HG03159 (cell line): ENCODE measurements at regions not wholly inside any gene's neighbourhood (a gene's known extent, or its start where the extent isn't known, plus 50 kb on each side); places are given as distances from the start of the nearest gene placed in this dataset.
"Not testable (repeated sequence)": the region's sequence is repeated elsewhere in the genome, so short reads cannot be mapped to it uniquely, and the experiment has no call there.

Source experiments
- ATAC-seq: cut with Tn5 transposase; IDR thresholded peaks from one replicate; pipeline ENCODE4 v1.9.1; 2021; ENCODE audit warnings: mild to moderate bottlenecking, moderate library complexity; ENCODE audit not compliant: unreplicated experiment

DNA sequence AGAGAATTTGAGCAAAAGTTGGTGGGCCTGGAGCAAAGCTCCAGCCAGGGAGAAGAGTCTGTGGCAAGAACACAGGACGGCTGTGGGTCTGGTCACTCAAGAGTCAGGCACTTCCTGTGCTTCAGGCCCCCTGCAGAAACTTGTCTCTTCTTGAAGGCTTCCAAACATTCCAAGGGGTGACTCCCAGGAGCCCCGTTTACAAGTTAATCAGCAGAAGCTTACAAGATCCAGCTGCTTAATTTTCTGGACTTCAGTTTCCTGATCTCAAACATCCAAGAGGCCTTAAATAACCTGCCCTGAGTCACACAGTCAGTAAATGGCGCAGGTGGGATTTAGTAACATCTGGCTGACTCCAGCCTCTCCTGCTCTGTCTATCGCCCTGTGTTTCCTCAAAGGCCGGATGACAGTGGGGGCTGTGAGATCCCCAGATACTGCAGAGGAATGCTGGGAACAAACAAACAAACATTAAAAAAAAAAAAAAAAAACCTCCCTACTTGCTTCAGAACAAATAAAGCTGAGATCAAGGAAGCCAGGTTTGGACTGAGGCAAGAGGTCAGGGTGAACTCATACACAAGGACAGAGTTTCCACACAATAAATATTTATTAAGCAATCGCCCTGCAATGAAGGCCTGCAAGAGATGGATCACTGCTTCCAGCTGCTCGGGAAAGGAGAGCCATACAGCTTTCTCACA lies 175.4 kb upstream of the RFC3 start:
- ATAC-seq, result no peak

DNA sequence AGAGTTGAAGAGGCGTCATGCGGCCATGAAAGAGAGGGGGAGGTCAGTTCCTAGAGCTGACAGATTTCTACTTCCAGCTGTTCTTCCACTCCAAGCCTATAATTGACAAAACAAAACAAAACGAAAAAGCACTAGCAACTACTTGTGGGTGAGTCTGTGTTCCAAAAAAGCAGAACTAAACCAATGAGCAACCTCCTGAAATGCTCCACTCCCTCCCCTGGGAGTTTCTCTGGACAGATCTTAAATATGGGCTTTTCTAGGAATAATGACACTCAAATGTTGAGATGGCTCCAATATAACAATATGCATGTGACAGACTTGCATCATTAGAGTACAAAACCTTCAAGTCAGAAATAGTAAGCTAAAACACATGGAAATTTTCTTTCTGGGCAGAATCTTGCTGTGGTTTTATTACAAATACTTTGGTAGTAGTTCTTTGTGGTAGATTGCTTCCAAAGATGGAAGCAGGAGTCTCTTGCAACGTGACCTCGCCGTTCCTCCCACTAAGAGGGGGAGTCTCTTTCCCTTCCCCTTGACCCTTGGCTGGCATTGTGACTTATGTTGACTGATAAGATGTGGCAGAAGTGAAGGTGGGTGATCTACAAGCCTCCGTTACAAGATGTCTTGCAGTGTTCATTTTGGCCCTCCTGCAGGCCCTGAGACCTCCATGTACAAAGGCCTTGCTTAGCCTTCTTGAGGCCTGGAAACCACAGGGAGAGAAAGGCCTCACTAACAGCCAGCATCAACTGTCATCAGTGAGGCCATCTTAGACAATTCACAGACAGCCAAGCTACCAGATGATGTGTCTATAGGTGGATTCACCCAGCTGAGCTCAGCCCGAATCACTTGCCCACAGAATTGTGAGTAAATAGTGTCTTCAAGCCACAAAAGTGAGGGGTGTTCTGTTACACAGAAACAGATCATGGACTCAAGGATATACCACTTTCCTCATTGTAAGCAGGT lies 173.1 kb upstream of the RFC3 start:
- no peak for ATAC-seq

DNA sequence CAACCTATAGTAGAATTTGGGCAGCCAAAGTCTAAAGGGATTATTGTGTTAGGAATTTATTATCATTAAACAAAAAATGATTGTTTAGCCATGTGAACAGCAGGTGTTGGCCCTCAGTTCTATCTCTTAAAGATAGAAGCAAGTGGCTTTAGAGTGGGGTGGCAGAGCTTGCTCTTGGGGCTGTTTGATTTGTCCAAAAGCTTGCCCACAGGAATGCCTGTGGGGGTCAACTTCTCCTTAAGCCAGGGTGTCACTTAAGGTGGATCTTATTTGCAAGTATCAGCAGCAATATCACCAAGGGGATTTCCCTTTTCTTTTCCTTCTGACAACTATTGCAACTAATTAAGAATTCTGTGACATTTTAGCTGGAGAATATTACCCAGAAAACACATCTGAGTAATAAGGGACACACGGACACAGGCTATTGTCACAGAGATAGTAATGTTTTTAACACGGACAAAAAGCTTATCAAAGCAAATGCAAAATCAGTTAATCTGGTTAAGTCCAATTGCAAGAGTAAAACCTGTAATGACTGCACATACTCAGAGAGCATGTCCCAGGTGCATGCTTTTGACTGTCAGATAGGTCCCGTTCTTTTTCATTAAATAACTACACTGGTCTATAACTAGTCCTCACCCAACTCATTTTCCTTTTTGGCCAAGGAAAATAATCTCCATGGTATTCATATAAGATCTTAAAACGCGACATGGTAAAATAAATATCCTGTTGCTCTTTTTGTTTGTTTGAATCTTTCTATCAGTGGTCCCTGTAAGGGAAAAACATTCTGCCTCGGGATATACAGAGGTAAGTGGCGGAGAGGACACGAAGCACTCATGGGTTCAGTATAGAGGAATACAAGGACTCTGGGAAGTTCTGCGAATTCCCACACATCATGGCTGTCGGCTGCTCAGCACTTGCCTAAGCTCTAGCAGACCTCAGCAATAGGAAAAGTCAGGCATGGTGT lies 172.1 kb upstream of the RFC3 start:
- no peak for ATAC-seq

DNA sequence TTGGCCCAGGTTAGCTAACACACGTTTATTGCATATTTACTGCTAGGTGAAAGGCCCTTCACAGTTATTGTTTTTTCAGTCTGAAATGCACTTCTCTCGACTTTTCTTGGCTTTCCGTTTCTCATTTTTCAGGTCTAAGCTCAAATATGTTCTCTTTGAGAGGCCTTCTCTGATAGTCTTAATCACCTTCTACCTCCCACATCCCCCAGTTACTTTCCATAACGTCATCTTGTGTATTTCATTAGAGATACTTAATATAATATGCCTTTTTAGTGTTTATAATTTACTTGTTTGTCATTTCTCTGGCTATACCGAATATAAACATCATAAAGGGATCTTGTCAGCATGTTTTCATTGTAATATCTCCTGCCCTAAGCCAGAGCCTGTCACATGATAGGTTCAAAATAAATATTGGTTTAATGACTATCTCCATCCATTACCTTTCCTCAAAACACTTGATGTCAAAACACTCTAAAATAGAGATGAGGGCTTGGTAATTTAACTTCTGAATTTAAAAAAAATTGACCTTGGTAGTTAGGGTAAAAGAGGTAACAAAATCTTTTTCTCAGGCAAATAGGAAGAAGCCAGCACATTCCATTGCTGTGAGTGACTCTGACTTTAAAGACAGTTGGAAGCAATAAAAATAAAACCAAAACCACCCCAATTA lies 168.6 kb upstream of the RFC3 start:
- ATAC-seq, result no peak

DNA sequence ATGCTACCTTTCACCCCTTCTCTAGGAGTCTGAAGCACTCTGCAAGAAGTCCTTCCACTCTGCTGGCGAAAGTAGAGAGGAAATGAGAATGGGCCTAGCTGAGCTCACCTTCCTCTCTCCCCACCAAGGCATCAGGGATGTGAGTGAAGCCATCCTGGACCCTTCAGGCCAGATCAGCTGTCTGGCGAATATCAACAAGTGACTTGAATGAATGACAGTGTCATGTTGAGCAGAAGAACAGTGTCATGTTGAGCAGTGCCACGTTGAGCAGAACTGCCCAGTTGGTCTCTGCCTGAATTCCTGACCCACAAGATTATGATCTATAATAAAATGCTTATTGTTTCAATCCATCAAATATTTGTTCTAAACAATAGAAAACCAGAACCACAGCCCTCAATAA lies 166.2 kb upstream of the RFC3 start:
- no peak for ATAC-seq

DNA sequence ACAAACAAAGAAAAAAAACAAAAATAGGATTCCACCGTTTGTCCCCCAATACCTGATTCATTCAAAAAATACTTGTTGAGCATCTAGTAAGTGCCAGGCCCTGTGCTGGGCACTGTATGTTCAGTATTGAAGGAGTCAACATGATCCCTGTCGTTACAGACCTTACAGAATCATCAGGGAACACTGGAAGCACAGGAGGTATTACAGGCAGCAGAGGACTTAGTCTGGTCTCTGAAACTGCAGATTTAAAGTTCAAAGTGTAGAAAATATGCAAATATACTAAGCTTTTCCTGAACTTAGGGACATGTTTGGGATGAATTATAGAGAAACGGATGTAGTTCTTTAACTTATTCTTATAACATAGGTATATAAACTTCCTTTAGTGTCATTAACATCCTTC lies 160.7 kb upstream of the RFC3 start:
- ATAC-seq, result no peak

DNA sequence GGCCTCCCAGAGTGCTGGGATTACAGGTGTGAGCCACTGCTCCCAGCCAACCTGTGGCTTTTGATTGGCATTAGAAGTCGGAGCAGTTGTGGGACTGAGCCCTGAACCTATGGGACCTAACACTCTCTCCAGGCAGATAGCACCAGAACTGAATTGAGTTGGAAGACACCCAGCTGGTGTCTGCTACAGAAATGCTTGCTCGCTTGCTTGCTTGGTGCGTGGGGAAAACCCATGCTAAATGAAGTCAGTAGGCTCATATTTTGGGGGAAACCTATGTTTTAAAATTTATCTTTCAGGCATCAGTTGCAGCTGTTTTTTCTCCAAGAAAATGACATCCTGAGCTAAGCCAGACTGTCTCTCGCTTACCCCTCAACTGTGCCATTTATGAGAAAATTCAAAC lies 158.5 kb upstream of the RFC3 start:
- no peak for ATAC-seq

DNA sequence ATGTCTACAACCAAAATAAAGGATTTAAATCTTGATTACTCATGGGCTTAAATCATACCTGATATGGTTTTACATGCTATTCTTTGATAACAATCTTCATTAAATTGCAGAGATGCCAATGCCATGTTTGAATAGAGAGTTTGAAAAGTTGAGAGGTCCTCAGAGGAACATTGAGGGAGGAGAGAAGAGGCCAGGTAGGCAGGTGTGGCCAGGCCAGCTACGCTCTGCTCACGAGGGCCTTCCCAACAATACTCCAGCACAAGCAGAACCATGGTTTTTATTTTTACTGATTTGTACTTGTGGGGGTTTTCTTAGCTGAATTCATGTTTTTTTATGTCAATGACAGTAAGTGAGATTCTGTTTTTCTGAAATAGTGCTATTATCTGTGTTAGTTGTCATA lies 158.1 kb upstream of the RFC3 start:
- no peak for ATAC-seq

DNA sequence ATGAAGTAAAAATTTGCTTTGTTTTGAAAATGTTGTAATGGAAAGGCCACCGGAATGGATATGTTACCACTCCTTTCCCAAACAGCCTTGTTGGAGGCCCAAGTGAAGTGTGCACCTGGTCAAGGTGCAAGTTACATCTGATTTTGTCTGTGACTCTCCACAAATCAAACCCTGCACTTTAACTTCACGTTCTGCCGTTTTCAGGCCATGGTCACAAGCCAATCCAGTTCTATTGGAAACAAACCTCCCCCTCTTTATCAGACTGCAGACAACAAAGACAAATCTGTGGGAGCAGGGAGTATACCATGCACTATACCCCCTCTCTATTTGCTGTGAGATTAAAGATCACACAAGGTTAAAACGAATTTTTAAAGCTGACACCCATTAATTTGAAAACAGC lies 155.6 kb upstream of the RFC3 start:
- no peak for ATAC-seq

DNA sequence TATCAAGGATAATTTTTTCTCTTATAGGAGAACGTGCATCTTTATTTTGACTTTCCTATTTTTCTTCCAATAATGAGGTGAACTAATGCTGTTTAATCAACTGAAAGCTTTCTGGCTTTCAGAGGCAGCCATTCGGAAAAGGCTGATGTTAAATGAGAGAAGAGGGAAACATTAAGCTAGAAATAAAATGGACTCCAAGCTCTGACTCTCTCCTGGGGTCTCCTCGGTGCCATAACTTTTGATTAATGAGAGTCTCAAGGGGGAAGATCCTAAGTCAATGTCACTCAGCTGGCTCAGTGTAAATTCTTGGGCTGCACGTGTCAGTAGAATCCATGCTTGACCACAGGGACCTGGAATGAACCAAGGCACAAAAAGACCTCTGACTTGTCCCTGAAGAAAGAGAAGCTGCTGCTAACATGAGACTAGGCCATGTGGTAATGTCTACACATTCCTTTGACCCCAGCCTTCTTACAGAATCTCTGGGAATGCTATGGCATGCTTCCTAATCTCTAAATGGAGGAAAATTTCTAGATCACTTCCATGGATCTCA lies 152.2 kb upstream of the RFC3 start:
- ATAC-seq, result no peak

DNA sequence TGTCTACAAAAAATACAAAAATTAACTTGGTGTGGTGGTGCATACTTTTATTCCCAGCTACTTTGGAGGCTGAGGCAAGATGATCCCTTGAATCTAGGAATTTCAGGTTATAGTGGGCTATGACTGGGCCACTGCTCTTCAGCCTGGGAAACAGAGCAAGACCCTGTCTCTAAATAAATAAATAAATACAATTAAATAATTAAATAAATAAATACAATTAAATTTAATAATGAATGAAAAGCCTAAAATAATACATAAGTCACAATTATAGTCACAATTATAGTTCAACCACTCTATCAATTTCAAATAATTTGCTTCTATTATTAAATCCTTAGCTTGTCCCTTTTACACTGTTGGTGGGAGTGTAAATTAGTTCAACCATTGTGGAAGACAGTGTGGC lies 146.4 kb upstream of the RFC3 start:
- ATAC-seq, result no peak

DNA sequence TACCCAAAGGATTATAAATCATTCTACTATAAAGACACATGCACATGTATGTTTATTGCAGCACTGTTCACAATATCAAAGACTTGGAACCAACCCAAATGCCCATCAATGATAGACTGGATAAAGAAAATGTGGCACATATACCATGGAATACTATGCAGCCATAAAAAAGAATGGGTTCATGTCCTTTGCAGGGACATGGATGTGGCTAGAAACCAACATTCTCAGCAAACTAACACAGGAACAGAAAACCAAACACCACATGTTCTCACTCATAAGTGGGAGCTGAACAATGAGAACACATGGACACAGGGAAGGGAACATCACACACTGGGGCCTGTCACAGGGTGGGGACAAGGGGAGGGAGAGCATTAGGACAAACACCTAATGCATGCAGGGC lies 145.9 kb upstream of the RFC3 start:
- not testable (repeated sequence) for ATAC-seq

DNA sequence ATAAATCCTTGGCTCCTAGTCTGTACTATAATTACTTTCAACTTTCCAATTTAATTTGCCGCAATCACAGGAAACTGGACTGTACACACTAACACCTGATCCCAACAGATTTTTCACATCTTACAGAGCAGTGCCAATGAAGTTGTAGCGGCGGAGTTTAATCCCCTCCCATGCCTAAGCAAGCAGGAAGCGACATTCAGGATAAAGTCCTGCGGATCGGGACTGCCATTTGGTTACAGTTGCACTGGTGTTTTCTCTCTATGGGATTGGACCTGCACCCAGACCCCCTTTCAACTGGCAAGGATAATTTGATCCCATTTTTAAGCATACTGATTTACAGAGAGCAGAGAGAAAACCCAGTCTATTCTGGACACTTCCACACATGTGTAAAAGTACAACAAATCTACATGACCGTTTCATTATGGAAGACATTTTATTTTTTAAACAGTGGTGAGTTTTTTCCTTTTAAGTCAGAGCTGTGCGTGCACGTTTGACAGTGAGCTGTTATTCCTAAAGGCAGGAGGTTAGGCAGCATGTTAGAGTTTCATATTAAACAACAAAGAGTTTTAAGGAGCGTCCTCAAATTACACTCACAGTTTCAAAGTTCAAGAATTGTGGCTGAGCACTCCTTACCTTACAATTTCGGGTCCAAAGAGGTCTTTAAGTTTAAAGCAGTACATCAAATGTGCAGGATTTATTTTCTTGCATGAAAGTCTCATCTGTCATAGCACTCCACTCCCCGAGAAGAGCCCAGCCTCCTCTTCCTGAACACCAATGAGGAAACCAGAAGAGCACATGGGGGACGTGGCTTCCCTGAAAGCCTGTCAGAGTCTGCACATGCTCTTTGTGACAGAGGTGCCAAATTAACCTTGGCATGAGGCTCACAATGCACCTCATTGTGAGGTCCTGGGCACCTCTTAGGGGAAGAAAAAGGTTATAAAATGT lies 141.6 kb upstream of the RFC3 start:
- ATAC-seq, result no peak

DNA sequence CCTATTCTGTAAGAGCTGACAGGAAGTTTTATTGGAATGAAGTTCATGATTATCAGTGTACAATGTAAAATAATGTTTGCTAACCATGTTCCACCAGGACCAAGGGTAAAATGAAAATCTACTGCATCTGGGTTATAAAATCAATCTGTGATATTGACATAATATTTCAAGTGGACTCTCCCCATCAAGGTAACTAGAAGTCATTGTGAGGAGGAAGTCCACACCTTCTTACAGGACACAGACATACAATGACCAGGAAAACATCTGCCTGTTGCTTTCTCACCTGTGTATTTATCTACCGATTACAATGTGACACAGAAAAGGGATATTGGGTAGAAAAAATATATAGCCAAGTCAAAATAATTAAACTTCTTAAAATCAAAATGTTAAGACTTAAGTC lies 140.7 kb upstream of the RFC3 start:
- ATAC-seq, result no peak

DNA sequence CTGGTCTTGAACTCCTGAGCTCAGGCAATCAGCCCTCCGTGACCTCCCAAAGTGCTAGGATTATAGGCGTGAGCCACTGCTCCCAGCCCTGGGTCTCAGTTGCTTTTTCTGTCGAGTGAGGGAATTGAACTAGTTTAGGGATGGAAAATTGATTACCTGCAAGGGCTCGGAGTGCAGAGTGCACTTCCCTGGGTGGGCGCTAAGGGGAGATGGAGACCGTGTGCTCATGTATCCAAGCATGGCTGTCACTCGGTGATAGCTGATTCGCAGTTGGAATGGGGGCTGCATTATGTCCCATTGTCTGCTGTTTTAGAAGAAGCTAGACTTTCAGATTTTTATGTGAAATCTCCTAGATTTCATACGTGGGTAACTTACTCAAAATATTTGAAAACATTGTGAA lies 139.9 kb upstream of the RFC3 start:
- ATAC-seq, result no peak

DNA sequence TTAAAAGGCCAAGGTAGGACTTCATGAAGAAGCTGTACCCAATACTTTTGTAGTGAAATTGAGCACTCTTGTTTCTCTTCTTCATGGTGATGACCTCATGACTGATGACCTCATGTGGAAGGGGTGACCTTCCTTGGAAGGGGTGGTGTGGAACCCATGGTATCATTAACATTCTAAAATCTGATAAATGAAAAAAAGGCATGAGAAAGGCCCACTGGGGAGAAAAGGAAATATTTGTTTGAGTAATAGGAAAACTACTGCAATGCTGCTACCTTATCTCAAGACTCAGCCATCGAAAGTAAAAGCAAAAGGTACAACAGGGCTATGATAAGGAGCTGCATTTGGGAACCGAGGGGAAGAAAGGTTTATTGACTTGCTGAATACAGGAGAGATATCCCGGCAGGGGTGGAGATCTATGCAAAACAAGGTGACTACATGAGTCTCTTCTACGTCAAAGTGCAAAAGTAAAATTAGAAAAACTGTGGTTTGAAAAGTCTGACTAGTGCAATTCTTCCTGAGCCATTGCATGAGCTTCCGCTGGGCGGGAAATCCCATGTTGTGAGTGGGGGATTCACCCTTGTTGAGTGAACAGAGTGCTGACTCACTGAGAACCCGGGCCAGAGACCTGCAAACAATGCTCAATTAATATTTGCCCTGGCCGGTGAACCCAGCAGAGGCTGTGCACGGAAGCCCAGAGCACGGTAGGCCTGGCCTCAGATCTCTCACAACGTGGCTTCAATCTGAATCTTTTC lies 138.9 kb upstream of the RFC3 start:
- peak; percentile 92 for ATAC-seq

DNA sequence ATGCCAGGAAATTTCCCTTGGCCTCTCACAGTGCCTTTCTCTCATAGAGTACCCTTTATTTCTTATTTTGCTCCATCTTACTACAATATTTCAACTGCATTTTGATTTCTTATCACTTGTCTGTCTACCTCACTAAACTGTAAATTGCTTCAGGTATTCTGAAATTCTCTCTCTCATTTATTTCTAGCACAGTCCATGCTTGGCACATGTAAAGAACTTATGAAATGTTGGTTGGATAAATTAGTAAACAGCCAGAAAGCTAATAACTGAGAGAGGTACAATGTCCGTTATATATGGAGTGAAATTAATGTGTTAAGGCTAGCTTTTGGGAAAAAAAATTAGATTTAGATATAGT lies 138.3 kb upstream of the RFC3 start:
- ATAC-seq, result no peak

DNA sequence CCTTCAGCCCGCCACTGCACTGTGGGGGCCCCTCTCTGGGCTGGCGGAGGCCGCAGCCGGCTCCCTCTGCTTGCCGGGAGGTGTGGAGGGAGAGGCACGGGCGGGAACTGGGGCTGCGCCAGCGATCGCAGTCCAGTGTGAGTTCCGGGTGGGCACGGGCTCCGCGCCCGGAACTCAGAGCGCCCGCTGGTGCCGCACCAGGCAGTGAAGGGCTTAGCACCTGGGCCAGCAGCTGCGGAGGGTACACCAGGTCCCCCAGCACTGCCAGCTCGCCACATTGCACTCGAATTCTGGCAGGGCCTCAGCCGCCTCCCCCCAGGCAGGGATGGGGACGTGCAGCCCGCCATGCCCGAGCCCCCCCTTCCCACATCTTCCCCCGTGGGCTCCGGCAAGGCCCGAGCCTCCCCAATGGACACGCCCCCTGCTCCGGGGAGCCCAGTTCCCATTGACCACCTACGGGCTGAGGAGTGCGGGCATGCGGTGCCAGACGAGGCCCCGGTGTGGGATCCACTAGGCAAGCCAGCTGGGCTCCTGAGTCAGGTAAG lies 135.9 kb upstream of the RFC3 start:
- no peak for ATAC-seq
